Neural crest cell (in vitro differentiated cells): ENCODE measurements at regions not wholly inside any gene's neighbourhood (a gene's known extent, or its start where the extent isn't known, plus 50 kb on each side); places are given as distances from the start of the nearest gene placed in this dataset.
A peak's percentile ranks its signal among the peaks of the same experiment; 100 is the strongest.

ENCODE experiments used
- DNase-seq: peaks from one replicate; pipeline ENCODE4 v3.0.0; 2021; ENCODE audit warnings: low read depth, mixed read lengths, low spot score
- H3K27ac Mint-ChIP-seq: one replicate; pipeline ENCODE4 v1.8.0; 2021; ENCODE audit warnings: mild to moderate bottlenecking, mixed read lengths; ENCODE audit not compliant: unreplicated experiment
- H3K27me3 Mint-ChIP-seq: 2 replicates; pipeline ENCODE4 v1.8.0; 2021; ENCODE audit warnings: low read depth, mild to moderate bottlenecking, mixed read lengths
- H3K36me3 Mint-ChIP-seq: 2 replicates; pipeline ENCODE4 v1.8.0; 2021; ENCODE audit warnings: low read depth, mild to moderate bottlenecking, mixed read lengths
- H3K4me1 Mint-ChIP-seq: 2 replicates; pipeline ENCODE4 v1.8.0; 2021; ENCODE audit warnings: mixed read lengths
- H3K4me3 Mint-ChIP-seq: one replicate; pipeline ENCODE4 v1.8.0; 2021; ENCODE audit warnings: mild to moderate bottlenecking, mixed read lengths
- H3K9me3 Mint-ChIP-seq: 2 replicates; pipeline ENCODE4 v1.8.0; 2021; ENCODE audit warnings: mixed read lengths
- CTCF ChIP-seq: fragments of 200-600 bp; sonication (generic); conservative IDR thresholded peaks from 2 replicates; pipeline ENCODE4 v1.5.0; 2021; ENCODE audit warnings: antibody characterized with exemption, mild to moderate bottlenecking

GRCh38 chr6:104473021-104473429 lies 386.7 kb downstream of the HACE1 start:
- H3K27ac Mint-ChIP-seq = peak overlapping the region; percentile 87
- no peaks in the 10 kb centered on the region for H3K9me3 Mint-ChIP-seq
- no peak overlapping the region for H3K4me3 Mint-ChIP-seq
- no peak for TF ChIP-seq CTCF
- H3K27me3 Mint-ChIP-seq = peaks cover 81% of the 10 kb centered on the region
- peaks cover 18% of the 10 kb centered on the region for H3K4me1 Mint-ChIP-seq
- no peak for DNase-seq
- no peaks in the 10 kb centered on the region for H3K36me3 Mint-ChIP-seq

GRCh38 chr6:104472021-104472901 lies 387.5 kb downstream of the HACE1 start:
- Mint-ChIP-seq H3K9me3 (no peaks in the 10 kb centered on the region), H3K27ac (no peak overlapping the region), H3K36me3 (no peaks in the 10 kb centered on the region), H3K4me1 (peaks cover 10% of the 10 kb centered on the region), H3K4me3 (no peak overlapping the region), H3K27me3 (peaks cover 79% of the 10 kb centered on the region)
- DNase-seq = no peak
- no peak for TF ChIP-seq CTCF

GRCh38 chr6:104466306-104466705 lies 393.4 kb downstream of the HACE1 start:
- DNase-seq = no peak
- TF ChIP-seq CTCF = no peak
- Mint-ChIP-seq H3K27ac (no peak overlapping the region), H3K9me3 (no peaks in the 10 kb centered on the region), H3K36me3 (no peaks in the 10 kb centered on the region), H3K4me1 (no peaks in the 10 kb centered on the region), H3K4me3 (no peak overlapping the region), H3K27me3 (peaks cover 30% of the 10 kb centered on the region)

- Mint-ChIP-seq H3K27me3 (peaks cover 10% of the 10 kb centered on the region), H3K4me1 (no peaks in the 10 kb centered on the region), H3K9me3 (no peaks in the 10 kb centered on the region), H3K36me3 (no peaks in the 10 kb centered on the region), H3K27ac (no peak overlapping the region), H3K4me3 (no peak overlapping the region)
- DNase-seq = no peak
- TF ChIP-seq CTCF = no peak
Measured at GRCh38 chr6:104462811-104463599, 396.7 kb downstream of the HACE1 start.

GRCh38 chr6:104460738-104461483 lies 398.8 kb downstream of the HACE1 start:
- Mint-ChIP-seq H3K27ac (no peak overlapping the region), H3K36me3 (no peaks in the 10 kb centered on the region), H3K27me3 (no peaks in the 10 kb centered on the region), H3K9me3 (no peaks in the 10 kb centered on the region), H3K4me1 (no peaks in the 10 kb centered on the region), H3K4me3 (no peak overlapping the region)
- no peak for TF ChIP-seq CTCF
- DNase-seq = no peak
